SK-N-SH (cell line): ENCODE measurements at regions not wholly inside any gene's neighbourhood (a gene's known extent, or its start where the extent isn't known, plus 50 kb on each side); places are given as distances from the start of the nearest gene placed in this dataset.

Experiments
- FOXM1 ChIP-seq: IDR thresholded peaks from 2 replicates; pipeline ENCODE4 v1.4.0; 2012; ENCODE audit warnings: low read depth, mild to moderate bottlenecking
- JUND ChIP-seq: IDR thresholded peaks from 2 replicates; pipeline ENCODE4 v1.4.0; 2012
- MEF2A ChIP-seq: IDR thresholded peaks from 2 replicates; pipeline ENCODE4 v1.4.0; 2012; ENCODE audit warnings: low read depth, borderline replicate concordance
- MXI1 ChIP-seq: IDR thresholded peaks from 2 replicates; pipeline ENCODE4 v1.6.1; 2012; ENCODE audit warnings: mild to moderate bottlenecking, low read depth, low read length, improper control_type of control experiment
- NRF1 ChIP-seq: IDR thresholded peaks from 2 replicates; pipeline ENCODE4 v1.6.1; 2012; ENCODE audit warnings: low read depth, mild to moderate bottlenecking, low read length
- PBX3 ChIP-seq: IDR thresholded peaks from 2 replicates; pipeline ENCODE4; 2012
- POLR2AphosphoS5 ChIP-seq: IDR thresholded peaks from 2 replicates; pipeline ENCODE4 v1.6.1; 2012; ENCODE audit warnings: low read depth, low read length
- TEAD4 ChIP-seq: IDR thresholded peaks from 2 replicates; pipeline ENCODE4 v1.4.0; 2012; ENCODE audit warnings: mild to moderate bottlenecking, borderline replicate concordance; ENCODE audit not compliant: insufficient read depth
- YY1 ChIP-seq: IDR thresholded peaks from 2 replicates; pipeline ENCODE4 v1.4.0; 2012; ENCODE audit warnings: low read depth, mild to moderate bottlenecking
- TF ChIP-seq, protein P1 (sequence below): fragments of 200-600 bp; sonication (generic); IDR thresholded peaks from 2 replicates; pipeline ENCODE4 v1.6.1; 2017; ENCODE audit warnings: antibody characterized with exemption, mild to moderate bottlenecking, moderate library complexity
- TF ChIP-seq, protein P2 (sequence below): IDR thresholded peaks from 2 replicates; pipeline ENCODE4 v1.6.1; 2012; ENCODE audit warnings: mild to moderate bottlenecking, low read depth, low read length, moderate library complexity

- TF ChIP-seq, protein P1, sequence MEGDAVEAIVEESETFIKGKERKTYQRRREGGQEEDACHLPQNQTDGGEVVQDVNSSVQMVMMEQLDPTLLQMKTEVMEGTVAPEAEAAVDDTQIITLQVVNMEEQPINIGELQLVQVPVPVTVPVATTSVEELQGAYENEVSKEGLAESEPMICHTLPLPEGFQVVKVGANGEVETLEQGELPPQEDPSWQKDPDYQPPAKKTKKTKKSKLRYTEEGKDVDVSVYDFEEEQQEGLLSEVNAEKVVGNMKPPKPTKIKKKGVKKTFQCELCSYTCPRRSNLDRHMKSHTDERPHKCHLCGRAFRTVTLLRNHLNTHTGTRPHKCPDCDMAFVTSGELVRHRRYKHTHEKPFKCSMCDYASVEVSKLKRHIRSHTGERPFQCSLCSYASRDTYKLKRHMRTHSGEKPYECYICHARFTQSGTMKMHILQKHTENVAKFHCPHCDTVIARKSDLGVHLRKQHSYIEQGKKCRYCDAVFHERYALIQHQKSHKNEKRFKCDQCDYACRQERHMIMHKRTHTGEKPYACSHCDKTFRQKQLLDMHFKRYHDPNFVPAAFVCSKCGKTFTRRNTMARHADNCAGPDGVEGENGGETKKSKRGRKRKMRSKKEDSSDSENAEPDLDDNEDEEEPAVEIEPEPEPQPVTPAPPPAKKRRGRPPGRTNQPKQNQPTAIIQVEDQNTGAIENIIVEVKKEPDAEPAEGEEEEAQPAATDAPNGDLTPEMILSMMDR: no peak
- TF ChIP-seq PBX3 (no peak), POLR2AphosphoS5 (no peak), JUND (no peak), FOXM1 (no peak), MEF2A (no peak), YY1 (no peak), TEAD4 (no peak), NRF1 (no peak), MXI1 (no peak)
- TF ChIP-seq, protein P2, sequence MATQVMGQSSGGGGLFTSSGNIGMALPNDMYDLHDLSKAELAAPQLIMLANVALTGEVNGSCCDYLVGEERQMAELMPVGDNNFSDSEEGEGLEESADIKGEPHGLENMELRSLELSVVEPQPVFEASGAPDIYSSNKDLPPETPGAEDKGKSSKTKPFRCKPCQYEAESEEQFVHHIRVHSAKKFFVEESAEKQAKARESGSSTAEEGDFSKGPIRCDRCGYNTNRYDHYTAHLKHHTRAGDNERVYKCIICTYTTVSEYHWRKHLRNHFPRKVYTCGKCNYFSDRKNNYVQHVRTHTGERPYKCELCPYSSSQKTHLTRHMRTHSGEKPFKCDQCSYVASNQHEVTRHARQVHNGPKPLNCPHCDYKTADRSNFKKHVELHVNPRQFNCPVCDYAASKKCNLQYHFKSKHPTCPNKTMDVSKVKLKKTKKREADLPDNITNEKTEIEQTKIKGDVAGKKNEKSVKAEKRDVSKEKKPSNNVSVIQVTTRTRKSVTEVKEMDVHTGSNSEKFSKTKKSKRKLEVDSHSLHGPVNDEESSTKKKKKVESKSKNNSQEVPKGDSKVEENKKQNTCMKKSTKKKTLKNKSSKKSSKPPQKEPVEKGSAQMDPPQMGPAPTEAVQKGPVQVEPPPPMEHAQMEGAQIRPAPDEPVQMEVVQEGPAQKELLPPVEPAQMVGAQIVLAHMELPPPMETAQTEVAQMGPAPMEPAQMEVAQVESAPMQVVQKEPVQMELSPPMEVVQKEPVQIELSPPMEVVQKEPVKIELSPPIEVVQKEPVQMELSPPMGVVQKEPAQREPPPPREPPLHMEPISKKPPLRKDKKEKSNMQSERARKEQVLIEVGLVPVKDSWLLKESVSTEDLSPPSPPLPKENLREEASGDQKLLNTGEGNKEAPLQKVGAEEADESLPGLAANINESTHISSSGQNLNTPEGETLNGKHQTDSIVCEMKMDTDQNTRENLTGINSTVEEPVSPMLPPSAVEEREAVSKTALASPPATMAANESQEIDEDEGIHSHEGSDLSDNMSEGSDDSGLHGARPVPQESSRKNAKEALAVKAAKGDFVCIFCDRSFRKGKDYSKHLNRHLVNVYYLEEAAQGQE: no peak
Measured at GRCh38 chr6:93136111-93136510, 283.2 kb downstream of the EPHA7 start.
